Lower leg skin (tissue), 3 donors: ENCODE measurements at regions not wholly inside any gene's neighbourhood (a gene's known extent, or its start where the extent isn't known, plus 50 kb on each side); places are given as distances from the start of the nearest gene placed in this dataset.

Source experiments
- CTCF ChIP-seq, 3 donors: fragments of 450-650 bp; IDR thresholded peaks; one replicate each; pipeline ENCODE4 v1.5.1; 2016; ENCODE audit warnings: antibody characterized with exemption in 3 of 3, mild to moderate bottlenecking in 3 of 3, moderate library complexity in 2 of 3
- POLR2A ChIP-seq, 2 donors: fragments of 450-650 bp; IDR thresholded peaks; one replicate each; pipeline ENCODE4 v1.6.1; 2016 to 2017; ENCODE audit warnings: antibody characterized with exemption in 2 of 2, mild to moderate bottlenecking in 1 of 2, moderate library complexity in 1 of 2

GRCh38 chr12:125443341-125443740 is 378.1 kb downstream of the AACS start:
- TF ChIP-seq CTCF (IDR thresholded peaks at IDR 0.05), result no peak
- TF ChIP-seq POLR2A (IDR thresholded peaks at IDR 0.05), result no peak
